Endothelial cell of umbilical vein (primary cell): ENCODE measurements at regions not wholly inside any gene's neighbourhood (a gene's known extent, or its start where the extent isn't known, plus 50 kb on each side); places are given as distances from the start of the nearest gene placed in this dataset.

Source experiments
- BruUV-seq: library from RNA; stranded (reverse); fragments of 400-500 nt; replicated peaks from 2 replicates; lab custom pipeline; 2021; lab: Mats Ljungman, UMichigan
- CTCF ChIA-PET: fragments of 300-600, 350-600 bp; sonication (Branson Sonifier 250); formaldehyde crosslinking; loops from one replicate; lab custom pipeline; 2021; ENCODE audit warnings: antibody characterized with exemption, inconsistent platforms; lab: Charles Lee
- POLR2A ChIA-PET: fragments of 300-600, 350-600 bp; sonication (Branson Sonifier 250); formaldehyde crosslinking; loops from one replicate; lab custom pipeline; 2021; ENCODE audit warnings: antibody characterized with exemption, inconsistent platforms; lab: Charles Lee
- DNase-seq: peaks from one replicate; pipeline ENCODE4 v3.0.0-alpha.2; 2011; ENCODE audit warnings: low read depth, low spot score
- FAIRE-seq: peaks from 2 replicates; lab custom pipeline; 2011; peaks lifted over from hg19 to GRCh38; lab: Jason Lieb, UNC
- H2AFZ ChIP-seq: 2 replicates; pipeline ENCODE4 v1.6.0; 2012; ENCODE audit warnings: low read depth, low read length, control low read depth, inconsistent platforms
- H3K27ac ChIP-seq: 2 replicates; pipeline ENCODE4 v1.5.1; 2011; ENCODE audit warnings: low read depth, mild to moderate bottlenecking, control low read depth, low read length, moderate library complexity; ENCODE audit not compliant: insufficient read depth
- H3K27me3 ChIP-seq, 2 experiments: 2 replicates each; pipeline versions ENCODE4 v1.6.0 to v1.6.1; 2011; ENCODE audit warnings: low read length in 2 of 2, mixed read lengths in 1 of 2; ENCODE audit not compliant: control insufficient read depth in 2 of 2, insufficient read depth in 2 of 2
- H3K36me3 ChIP-seq, 2 experiments: 2 replicates in 1 of 2; 3 replicates in 1 of 2; pipeline ENCODE4 v1.5.1; 2011; ENCODE audit warnings: low read length in 2 of 2, mild to moderate bottlenecking in 1 of 2, moderate library complexity in 1 of 2; ENCODE audit not compliant: control insufficient read depth in 2 of 2, insufficient read depth in 2 of 2; ENCODE audit errors: extremely low read depth in 1 of 2
- H3K4me1 ChIP-seq: 3 replicates; pipeline ENCODE4 v1.5.1; 2011; ENCODE audit warnings: mild to moderate bottlenecking, low read length; ENCODE audit not compliant: control insufficient read depth, insufficient read depth; ENCODE audit errors: extremely low read depth
- H3K4me2 ChIP-seq: 2 replicates; pipeline ENCODE4 v1.6.1; 2011; ENCODE audit warnings: low read length, control low read depth, mixed read lengths; ENCODE audit not compliant: insufficient read depth
- H3K4me3 ChIP-seq, 3 experiments: fragments of 200-600 bp in 1 of 3; sonication (generic), shearing (Covaris generic) in 1 of 3; replicated peaks in 1 of 3; 2 replicates each; pipeline ENCODE4 v1.5.1; 2011 to 2016; ENCODE audit warnings: control low read depth in 3 of 3, low read length in 3 of 3, mild to moderate bottlenecking in 2 of 3, inconsistent platforms in 1 of 3, low read depth in 1 of 3, moderate library complexity in 1 of 3; ENCODE audit not compliant: insufficient read depth in 1 of 3
- H3K79me2 ChIP-seq: 2 replicates; pipeline ENCODE4 v1.6.0; 2012; ENCODE audit warnings: low read length, inconsistent platforms; ENCODE audit not compliant: control insufficient read depth, insufficient read depth
- H3K9ac ChIP-seq: replicated peaks from 2 replicates; pipeline ENCODE3; 2011; ENCODE audit warnings: low read length, control low read depth; ENCODE audit not compliant: insufficient read depth; ENCODE audit errors: extremely low read depth
- H3K9me1 ChIP-seq: replicated peaks from 3 replicates; pipeline ENCODE4 v1.6.0; 2011; ENCODE audit warnings: mild to moderate bottlenecking, low read length; ENCODE audit not compliant: control insufficient read depth, insufficient read depth; ENCODE audit errors: extremely low read depth
- H3K9me3 ChIP-seq: replicated peaks from 2 replicates; pipeline ENCODE4 v1.5.1; 2012; ENCODE audit warnings: low read length, inconsistent platforms; ENCODE audit not compliant: control insufficient read depth, insufficient read depth
- H4K20me1 ChIP-seq: replicated peaks from 2 replicates; pipeline ENCODE3; 2011; ENCODE audit warnings: mild to moderate bottlenecking, low read length; ENCODE audit not compliant: control insufficient read depth, insufficient read depth; ENCODE audit errors: extremely low read depth
- EZH2 ChIP-seq: IDR thresholded peaks from 2 replicates; pipeline ENCODE4 v1.6.1; 2012; ENCODE audit warnings: borderline replicate concordance, low read depth, mild to moderate bottlenecking, moderate library complexity, low read length, inconsistent platforms; ENCODE audit not compliant: severe bottlenecking
- GATA2 ChIP-seq: IDR thresholded peaks from 2 replicates; pipeline ENCODE4 v1.7.0; 2011; ENCODE audit warnings: low read depth, mild to moderate bottlenecking, moderate library complexity, mixed read lengths, low read length; ENCODE audit not compliant: insufficient read length, insufficient read depth
- JUN ChIP-seq: IDR thresholded peaks from 2 replicates; pipeline ENCODE4 v1.6.1; 2011; ENCODE audit warnings: borderline replicate concordance, low read depth; ENCODE audit not compliant: insufficient read length, insufficient read depth
- MYC ChIP-seq: IDR thresholded peaks from one replicate; pipeline ENCODE4 v1.6.1; 2011; ENCODE audit warnings: mild to moderate bottlenecking, low read depth, low read length
- POLR2A ChIP-seq: IDR thresholded peaks from 2 replicates; pipeline ENCODE4 v1.6.1; 2012; ENCODE audit warnings: low read depth, mild to moderate bottlenecking, control low read depth, low read length
- POLR2AphosphoS5 ChIP-seq: IDR thresholded peaks from 2 replicates; pipeline ENCODE4 v1.6.1; 2012; ENCODE audit warnings: low read depth, mild to moderate bottlenecking, control low read depth, low read length, moderate library complexity; ENCODE audit not compliant: insufficient read depth
- dilution Hi-C: fragments of 300-500 bp; cut with MboI; formaldehyde crosslinking; loops from one replicate; pipeline ENCODE4 v1.15.0; 2019; ENCODE audit warnings: low sequenced_read_pairs; ENCODE audit not compliant: extremely low pct_ligation_motif_present
- intact Hi-C: fragments of 100-400 bp; cut with micrococcal nuclease; formaldehyde crosslinking; loops from one replicate; pipeline ENCODE4 v1.10.0; 2022
- TF ChIP-seq, protein P1 (sequence below): IDR thresholded peaks from 2 replicates; pipeline ENCODE4 v1.6.1; 2011; ENCODE audit not compliant: insufficient read depth, insufficient read length
- TF ChIP-seq, protein P2 (sequence below), 2 donors: IDR thresholded peaks; 1 replicate in 1 of 2; 2 replicates in 1 of 2; pipeline ENCODE4 v1.5.1; 2011; ENCODE audit warnings: low read length in 2 of 2, mild to moderate bottlenecking in 2 of 2, moderate library complexity in 2 of 2, control low read depth in 1 of 2, inconsistent platforms in 1 of 2, low read depth in 1 of 2; ENCODE audit not compliant: insufficient read depth in 1 of 2; ENCODE audit errors: extremely low read depth in 1 of 2

DNA sequence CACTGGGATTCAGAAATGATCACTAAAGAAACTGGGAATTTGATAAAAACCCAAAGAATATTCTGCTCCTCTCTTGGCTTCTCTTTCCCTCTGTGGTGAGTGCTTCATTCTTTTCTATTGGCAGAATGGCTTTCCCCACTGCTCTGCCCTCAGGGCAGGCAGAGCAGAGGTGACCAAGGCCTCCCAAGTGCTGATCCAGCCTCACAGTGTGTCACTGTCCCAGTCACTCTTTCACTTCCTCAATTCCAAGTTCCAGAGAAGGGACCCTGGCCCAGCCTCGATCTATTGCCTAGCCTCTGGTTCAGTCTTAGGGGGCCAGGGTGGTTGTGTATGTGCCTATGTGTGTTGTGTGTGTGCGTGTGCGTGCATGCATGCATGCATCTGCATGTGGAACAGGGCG, 180.6 kb upstream of the TMTC4 start:
- Histone ChIP-seq H3K36me3 (no peaks in the 10 kb centered on the region), H3K27ac (no peak overlapping the region), H3K27me3 (no peaks in the 10 kb centered on the region), H3K4me3 (no peak overlapping the region), H2AFZ (no peak overlapping the region), H3K79me2 (no peaks in the 10 kb centered on the region), H3K9me1 (no peaks in the 10 kb centered on the region), H3K4me1 (no peaks in the 10 kb centered on the region), H3K9me3 (no peaks in the 10 kb centered on the region), H3K9ac (no peak overlapping the region), H3K4me2 (no peak overlapping the region), H4K20me1 (no peaks in the 10 kb centered on the region)
- TF ChIP-seq JUN, result no peak
- TF ChIP-seq, protein P1, sequence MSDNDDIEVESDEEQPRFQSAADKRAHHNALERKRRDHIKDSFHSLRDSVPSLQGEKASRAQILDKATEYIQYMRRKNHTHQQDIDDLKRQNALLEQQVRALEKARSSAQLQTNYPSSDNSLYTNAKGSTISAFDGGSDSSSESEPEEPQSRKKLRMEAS, result no peak
- TF ChIP-seq POLR2A, result no peak
- TF ChIP-seq MYC, result no peak
- no peak for TF ChIP-seq EZH2
- no peak for TF ChIP-seq POLR2AphosphoS5
- TF ChIP-seq, protein P2, sequence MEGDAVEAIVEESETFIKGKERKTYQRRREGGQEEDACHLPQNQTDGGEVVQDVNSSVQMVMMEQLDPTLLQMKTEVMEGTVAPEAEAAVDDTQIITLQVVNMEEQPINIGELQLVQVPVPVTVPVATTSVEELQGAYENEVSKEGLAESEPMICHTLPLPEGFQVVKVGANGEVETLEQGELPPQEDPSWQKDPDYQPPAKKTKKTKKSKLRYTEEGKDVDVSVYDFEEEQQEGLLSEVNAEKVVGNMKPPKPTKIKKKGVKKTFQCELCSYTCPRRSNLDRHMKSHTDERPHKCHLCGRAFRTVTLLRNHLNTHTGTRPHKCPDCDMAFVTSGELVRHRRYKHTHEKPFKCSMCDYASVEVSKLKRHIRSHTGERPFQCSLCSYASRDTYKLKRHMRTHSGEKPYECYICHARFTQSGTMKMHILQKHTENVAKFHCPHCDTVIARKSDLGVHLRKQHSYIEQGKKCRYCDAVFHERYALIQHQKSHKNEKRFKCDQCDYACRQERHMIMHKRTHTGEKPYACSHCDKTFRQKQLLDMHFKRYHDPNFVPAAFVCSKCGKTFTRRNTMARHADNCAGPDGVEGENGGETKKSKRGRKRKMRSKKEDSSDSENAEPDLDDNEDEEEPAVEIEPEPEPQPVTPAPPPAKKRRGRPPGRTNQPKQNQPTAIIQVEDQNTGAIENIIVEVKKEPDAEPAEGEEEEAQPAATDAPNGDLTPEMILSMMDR (IDR thresholded peaks at IDR 0.05; ENCODE audit: extremely low read depth in 1 of 2, insufficient read depth in 1 of 2, low read depth in 1 of 2, low read length in 2 of 2), result no peak
- no peak for TF ChIP-seq GATA2
- DNase-seq (no peak), FAIRE-seq (no peak)
- ChIA-PET POLR2A (no interaction called here), CTCF (no interaction called here)
- no TSS peak for BruUV-seq
- dilution Hi-C loops (no loop called here), intact Hi-C loops (no loop called here)
